Activated CD8-positive, alpha-beta T cell treated with anti-CD3 and anti-CD28 coated beads for 36 hours (primary cell): ENCODE measurements at regions not wholly inside any gene's neighbourhood (a gene's known extent, or its start where the extent isn't known, plus 50 kb on each side); places are given as distances from the start of the nearest gene placed in this dataset.
A peak's percentile ranks its signal among the peaks of the same experiment; 100 is the strongest.
"Not testable (repeated sequence)": the region's sequence is repeated elsewhere in the genome, so short reads cannot be mapped to it uniquely, and the experiment has no call there.

ENCODE experiments used
- ATAC-seq: fragments of 200-7000 bp; cut with Tn5 transposase; one replicate; pipeline ENCODE4 v1.10.0; 2021; ENCODE audit warnings: mild to moderate bottlenecking, moderate library complexity
- CTCF ChIA-PET: fragments of 350-600 bp; sonication (Branson Sonifier 250); formaldehyde crosslinking; loops from one replicate; lab custom pipeline; 2021; ENCODE audit warnings: antibody characterized with exemption; lab: Charles Lee
- POLR2A ChIA-PET: fragments of 350-600 bp; sonication (Branson Sonifier 250); formaldehyde crosslinking; loops from one replicate; lab custom pipeline; 2021; ENCODE audit warnings: antibody characterized with exemption; lab: Charles Lee
- DNase-seq: peaks from one replicate; pipeline ENCODE4 v3.0.0-alpha.2; 2020
- H3K27ac Mint-ChIP-seq: one replicate; pipeline ENCODE4 v1.8.0; 2021; ENCODE audit warnings: mild to moderate bottlenecking, mixed read lengths
- H3K27me3 Mint-ChIP-seq: one replicate; pipeline ENCODE4 v1.8.0; 2021; ENCODE audit warnings: mixed read lengths
- H3K36me3 Mint-ChIP-seq: one replicate; pipeline ENCODE4 v1.8.0; 2021; ENCODE audit warnings: low read depth, mixed read lengths
- H3K4me1 Mint-ChIP-seq: one replicate; pipeline ENCODE4 v1.8.0; 2021; ENCODE audit warnings: low read depth, mixed read lengths
- H3K4me3 Mint-ChIP-seq: one replicate; pipeline ENCODE4 v1.8.0; 2021; ENCODE audit warnings: mild to moderate bottlenecking, moderate library complexity, mixed read lengths
- H3K9me3 Mint-ChIP-seq: one replicate; pipeline ENCODE4 v1.8.0; 2021; ENCODE audit warnings: mixed read lengths
- intact Hi-C: fragments of 100-400 bp; cut with micrococcal nuclease; formaldehyde crosslinking; loops from one replicate; pipeline ENCODE4 v1.10.0; 2022
- TF ChIP-seq, protein P1 (sequence below): fragments of 200-600 bp; IDR thresholded peaks from one replicate; pipeline ENCODE4 v1.8.0; 2022; ENCODE audit warnings: antibody characterized with exemption, mild to moderate bottlenecking

DNA sequence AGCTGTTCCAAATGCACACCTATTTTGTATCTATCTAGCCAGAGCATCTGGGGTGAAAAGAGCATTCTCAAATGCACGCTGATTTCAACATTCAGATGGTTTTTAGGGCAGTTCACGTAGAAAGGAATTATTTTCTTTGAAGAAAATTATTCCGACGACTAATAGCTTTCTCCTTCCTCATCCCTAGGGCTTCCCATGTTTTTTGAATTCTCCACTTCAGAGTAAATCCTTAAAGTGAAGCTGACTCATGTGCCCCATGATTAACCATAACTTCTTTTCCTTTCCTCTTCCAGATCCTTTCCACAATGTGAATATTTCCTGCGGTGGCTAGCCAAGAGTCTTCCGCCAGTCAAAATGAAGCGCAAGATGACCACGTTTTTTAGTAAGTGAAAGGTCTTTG, 86.7 kb upstream of the PDHA1 start:
- POLR2A ChIA-PET = no interaction called here
- ATAC-seq (no peak), DNase-seq (no peak)
- H3K27me3 Mint-ChIP-seq = peaks cover 3% of the 10 kb centered on the region
- no peaks in the 10 kb centered on the region for H3K4me1 Mint-ChIP-seq
- TF ChIP-seq, protein P1, sequence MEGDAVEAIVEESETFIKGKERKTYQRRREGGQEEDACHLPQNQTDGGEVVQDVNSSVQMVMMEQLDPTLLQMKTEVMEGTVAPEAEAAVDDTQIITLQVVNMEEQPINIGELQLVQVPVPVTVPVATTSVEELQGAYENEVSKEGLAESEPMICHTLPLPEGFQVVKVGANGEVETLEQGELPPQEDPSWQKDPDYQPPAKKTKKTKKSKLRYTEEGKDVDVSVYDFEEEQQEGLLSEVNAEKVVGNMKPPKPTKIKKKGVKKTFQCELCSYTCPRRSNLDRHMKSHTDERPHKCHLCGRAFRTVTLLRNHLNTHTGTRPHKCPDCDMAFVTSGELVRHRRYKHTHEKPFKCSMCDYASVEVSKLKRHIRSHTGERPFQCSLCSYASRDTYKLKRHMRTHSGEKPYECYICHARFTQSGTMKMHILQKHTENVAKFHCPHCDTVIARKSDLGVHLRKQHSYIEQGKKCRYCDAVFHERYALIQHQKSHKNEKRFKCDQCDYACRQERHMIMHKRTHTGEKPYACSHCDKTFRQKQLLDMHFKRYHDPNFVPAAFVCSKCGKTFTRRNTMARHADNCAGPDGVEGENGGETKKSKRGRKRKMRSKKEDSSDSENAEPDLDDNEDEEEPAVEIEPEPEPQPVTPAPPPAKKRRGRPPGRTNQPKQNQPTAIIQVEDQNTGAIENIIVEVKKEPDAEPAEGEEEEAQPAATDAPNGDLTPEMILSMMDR = no peak
- no peak overlapping the region for H3K27ac Mint-ChIP-seq
- H3K4me3 Mint-ChIP-seq = no peak overlapping the region
- no peaks in the 10 kb centered on the region for H3K9me3 Mint-ChIP-seq
- H3K36me3 Mint-ChIP-seq = no peaks in the 10 kb centered on the region
- CTCF ChIA-PET = no interaction called here
- intact Hi-C loops = no loop called here

DNA sequence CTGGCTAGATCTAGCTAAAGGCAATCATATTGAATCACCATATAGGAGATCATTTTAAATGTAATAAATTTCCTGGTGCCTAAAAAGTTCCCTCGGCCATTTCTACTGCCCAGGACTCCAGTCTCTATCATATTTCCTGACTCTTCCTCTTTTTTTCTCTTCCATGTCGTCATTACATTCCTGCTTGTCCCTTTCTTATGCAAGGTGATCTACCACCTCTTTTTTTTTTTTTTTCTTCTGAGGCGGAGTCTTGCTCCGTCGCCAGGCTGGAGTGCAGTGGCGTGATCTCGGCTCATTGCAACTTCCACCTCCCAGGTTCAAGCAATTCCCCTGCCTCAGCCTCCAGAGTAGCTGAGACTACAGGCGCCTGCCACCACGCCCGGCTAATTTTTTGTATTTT, 82.7 kb upstream of the PDHA1 start:
- H3K9me3 Mint-ChIP-seq, H3K4me1 Mint-ChIP-seq, H3K27me3 Mint-ChIP-seq, H3K4me3 Mint-ChIP-seq, POLR2A ChIA-PET, DNase-seq, intact Hi-C loops, ATAC-seq, H3K36me3 Mint-ChIP-seq, H3K27ac Mint-ChIP-seq, CTCF ChIA-PET: not testable (repeated sequence)

DNA sequence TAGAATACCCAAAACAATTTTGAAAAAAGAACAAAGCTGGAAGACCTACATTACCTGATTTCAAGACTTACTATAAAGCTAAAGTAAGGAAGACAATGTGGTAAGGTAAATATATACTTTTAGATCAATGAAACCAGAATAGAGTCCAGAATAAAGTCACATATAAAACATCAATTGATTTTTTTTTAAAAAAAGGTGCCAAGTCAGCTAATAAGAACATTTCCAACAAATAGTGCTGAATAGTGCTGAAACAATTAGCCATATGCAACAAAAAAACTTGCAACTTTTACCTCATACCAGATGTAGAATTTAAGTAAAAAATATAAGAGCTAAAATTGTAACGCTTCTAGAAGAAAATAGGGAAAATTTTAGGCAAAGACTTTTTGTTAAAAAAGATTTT, 73.0 kb upstream of the PDHA1 start:
- H3K4me1 Mint-ChIP-seq = no peaks in the 10 kb centered on the region
- no peaks in the 10 kb centered on the region for H3K9me3 Mint-ChIP-seq
- DNase-seq (no peak), ATAC-seq (no peak)
- H3K27ac Mint-ChIP-seq = no peak overlapping the region
- POLR2A ChIA-PET = no interaction called here
- TF ChIP-seq, protein P1 = no peak
- CTCF ChIA-PET = no interaction called here
- no peak overlapping the region for H3K4me3 Mint-ChIP-seq
- intact Hi-C loops = no loop called here
- no peaks in the 10 kb centered on the region for H3K27me3 Mint-ChIP-seq
- no peaks in the 10 kb centered on the region for H3K36me3 Mint-ChIP-seq

DNA sequence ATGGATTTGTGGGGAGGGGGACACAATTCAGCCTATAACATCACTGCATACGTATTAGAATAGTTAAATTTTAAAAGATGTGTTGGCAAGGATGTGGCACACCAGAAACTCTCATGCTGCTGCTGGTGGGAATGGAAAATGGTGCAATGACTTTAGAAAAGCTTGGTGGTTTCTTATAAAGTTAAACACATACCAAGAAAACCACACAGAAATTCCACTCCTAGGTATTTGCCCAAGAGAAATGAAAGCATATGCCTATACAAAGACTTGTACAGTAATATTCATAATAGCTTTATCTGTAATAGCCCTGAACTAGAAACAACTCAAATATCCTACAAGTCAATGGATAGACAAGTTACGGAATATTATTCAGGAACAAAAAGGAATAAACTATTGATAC, 71.3 kb upstream of the PDHA1 start:
- Mint-ChIP-seq H3K4me1 (no peaks in the 10 kb centered on the region), H3K27ac (no peak overlapping the region), H3K4me3 (no peak overlapping the region), H3K9me3 (no peaks in the 10 kb centered on the region), H3K27me3 (no peaks in the 10 kb centered on the region), H3K36me3 (no peaks in the 10 kb centered on the region)
- ATAC-seq (no peak), DNase-seq (peak; percentile 13)
- ChIA-PET POLR2A (no interaction called here), CTCF (no interaction called here)
- intact Hi-C loops = no loop called here
- TF ChIP-seq, protein P1 = no peak

DNA sequence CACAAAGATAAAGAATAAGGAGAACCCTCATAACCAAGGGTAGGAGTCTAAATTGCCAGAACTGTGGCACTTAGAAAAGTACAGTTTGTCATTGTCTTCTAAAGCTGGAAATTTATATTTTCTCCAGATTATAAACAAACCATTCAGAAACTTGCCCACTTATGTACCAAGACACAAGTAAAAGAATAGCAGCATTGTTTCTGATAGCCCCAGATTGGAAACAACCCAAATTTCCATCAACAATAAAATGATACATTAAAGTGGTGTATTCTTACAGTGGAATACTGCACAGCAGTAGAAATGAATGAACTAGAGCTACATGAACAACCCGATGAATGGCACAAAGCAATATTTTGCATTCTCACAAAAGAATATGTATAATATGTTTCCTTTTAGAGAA, 63.1 kb upstream of the PDHA1 start:
- Mint-ChIP-seq H3K4me3 (no peak overlapping the region), H3K9me3 (no peaks in the 10 kb centered on the region), H3K36me3 (no peaks in the 10 kb centered on the region), H3K27me3 (peaks cover 1% of the 10 kb centered on the region), H3K4me1 (no peaks in the 10 kb centered on the region), H3K27ac (no peak overlapping the region)
- POLR2A ChIA-PET = no interaction called here
- CTCF ChIA-PET = no interaction called here
- DNase-seq = no peak
- intact Hi-C loops = no loop called here
- ATAC-seq = no peak
- TF ChIP-seq, protein P1 = no peak

DNA sequence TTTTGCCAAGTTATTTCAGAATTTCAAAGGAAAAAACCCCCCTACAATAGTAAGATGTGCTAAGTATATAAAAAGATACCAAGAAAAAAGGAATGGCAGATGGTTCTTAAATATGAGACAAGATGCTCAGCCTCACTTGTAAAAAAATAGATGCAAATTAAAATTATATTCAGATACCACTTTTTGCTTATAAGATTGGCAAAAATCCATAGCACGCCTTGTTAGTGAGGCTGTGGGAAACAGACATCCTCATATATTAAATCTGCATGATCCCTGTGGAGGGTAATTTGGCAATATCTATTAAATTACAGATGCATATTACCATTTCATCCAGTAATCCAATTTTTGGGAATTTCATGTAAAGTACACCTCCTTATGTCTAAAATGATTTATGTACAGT, 62.5 kb upstream of the PDHA1 start:
- TF ChIP-seq, protein P1 = no peak
- no peaks in the 10 kb centered on the region for H3K36me3 Mint-ChIP-seq
- ATAC-seq (no peak), DNase-seq (no peak)
- intact Hi-C loops = no loop called here
- ChIA-PET POLR2A (no interaction called here), CTCF (no interaction called here)
- H3K4me3 Mint-ChIP-seq = no peak overlapping the region
- H3K4me1 Mint-ChIP-seq = no peaks in the 10 kb centered on the region
- H3K9me3 Mint-ChIP-seq = no peaks in the 10 kb centered on the region
- H3K27me3 Mint-ChIP-seq = peaks cover 1% of the 10 kb centered on the region
- no peak overlapping the region for H3K27ac Mint-ChIP-seq
